NCI-H2227 treated with DMSO at 0.1 percent for 48 hours (cell line): ENCODE measurements at regions not wholly inside any gene's neighbourhood (a gene's known extent, or its start where the extent isn't known, plus 50 kb on each side); places are given as distances from the start of the nearest gene placed in this dataset.

Experiments used
- DNase-seq: peaks from one replicate; lab custom pipeline; 2025; lab: John Stamatoyannopoulos, UW

- DNase-seq = no peak
Observed at GRCh38 chr6:48817333-48818051, 645.6 kb downstream of the MMUT start.

GRCh38 chr6:48814957-48815356 is 648.1 kb downstream of the MMUT start:
- no peak for DNase-seq

- DNase-seq = no peak
Observed at GRCh38 chr6:48813836-48814235, 649.2 kb downstream of the MMUT start.

GRCh38 chr6:48809700-48810099 is 653.4 kb downstream of the MMUT start:
- no peak for DNase-seq

GRCh38 chr6:48809245-48809644 is 653.8 kb downstream of the MMUT start:
- no peak for DNase-seq

- DNase-seq = no peak
Observed at GRCh38 chr6:48798296-48798695, 664.8 kb downstream of the MMUT start.

GRCh38 chr6:48782225-48782624 is 671.2 kb upstream of the PTCHD4 start:
- no peak for DNase-seq

- DNase-seq = no peak
Observed at GRCh38 chr6:48777411-48777810, 666.4 kb upstream of the PTCHD4 start.

GRCh38 chr6:48775157-48775556 is 664.2 kb upstream of the PTCHD4 start:
- DNase-seq = no peak

- no peak for DNase-seq
Observed at GRCh38 chr6:48774276-48774675, 663.3 kb upstream of the PTCHD4 start.

- no peak for DNase-seq
Observed at GRCh38 chr6:48766349-48766748, 655.4 kb upstream of the PTCHD4 start.

- DNase-seq = no peak
Observed at GRCh38 chr6:48765352-48765961, 654.5 kb upstream of the PTCHD4 start.

GRCh38 chr6:48764286-48765044 is 653.5 kb upstream of the PTCHD4 start:
- DNase-seq = no peak

- DNase-seq = no peak
Observed at GRCh38 chr6:48757661-48758060, 646.7 kb upstream of the PTCHD4 start.

GRCh38 chr6:48755315-48755714 is 644.3 kb upstream of the PTCHD4 start:
- no peak for DNase-seq

- no peak for DNase-seq
Observed at GRCh38 chr6:48754641-48755040, 643.6 kb upstream of the PTCHD4 start.

- no peak for DNase-seq
Observed at GRCh38 chr6:48750861-48751260, 639.9 kb upstream of the PTCHD4 start.

GRCh38 chr6:48747471-48747870 is 636.5 kb upstream of the PTCHD4 start:
- DNase-seq = no peak

GRCh38 chr6:48747040-48747439 is 636.0 kb upstream of the PTCHD4 start:
- DNase-seq = no peak

- no peak for DNase-seq
Observed at GRCh38 chr6:48744948-48745347, 634.0 kb upstream of the PTCHD4 start.

GRCh38 chr6:48743738-48744137 is 632.7 kb upstream of the PTCHD4 start:
- no peak for DNase-seq

- DNase-seq = no peak
Observed at GRCh38 chr6:48736501-48737206, 625.7 kb upstream of the PTCHD4 start.

GRCh38 chr6:48735846-48736245 is 624.8 kb upstream of the PTCHD4 start:
- no peak for DNase-seq
